Adrenal gland (tissue), 5 donors: ENCODE measurements at regions not wholly inside any gene's neighbourhood (a gene's known extent, or its start where the extent isn't known, plus 50 kb on each side); places are given as distances from the start of the nearest gene placed in this dataset.

Experiments
- CTCF ChIP-seq, 6 experiments: fragments of 450-650 bp in 4 of 6; fragments of 200-600 bp in 2 of 6; sonication (generic) in 1 of 6; IDR thresholded peaks; 1 replicate in 5 of 6; 2 replicates in 1 of 6; pipeline versions ENCODE4 v1.5.1 to v1.8.0; 2016 to 2021; ENCODE audit warnings: antibody characterized with exemption in 6 of 6, mild to moderate bottlenecking in 2 of 6, moderate library complexity in 1 of 6
- POLR2A ChIP-seq, 2 donors: fragments of 450-650 bp; IDR thresholded peaks; one replicate each; pipeline ENCODE4 v1.6.1; 2017; ENCODE audit warnings: antibody characterized with exemption in 2 of 2, mild to moderate bottlenecking in 2 of 2, moderate library complexity in 1 of 2
- donor health status: DM: no; HTN: no; CAD: no.

GRCh38 chrX:131405497-131405896 is 116.4 kb upstream of the IGSF1 start:
- TF ChIP-seq CTCF (IDR thresholded peaks at IDR 0.05) (no peak), POLR2A (IDR thresholded peaks at IDR 0.05) (no peak)
